Kidney (tissue), 13 donors: ENCODE measurements at regions not wholly inside any gene's neighbourhood (a gene's known extent, or its start where the extent isn't known, plus 50 kb on each side); places are given as distances from the start of the nearest gene placed in this dataset.
"Not testable (repeated sequence)": the region's sequence is repeated elsewhere in the genome, so short reads cannot be mapped to it uniquely, and the experiment has no call there.

Experiments
- DNase-seq, 5 donors: peaks; one replicate each; pipeline ENCODE4 v3.0.0-alpha.2; 2013 to 2020
- FAIRE-seq: peaks from 2 replicates; lab custom pipeline; 2012; peaks lifted over from hg19 to GRCh38; lab: Jason Lieb, UNC
- H3K27ac ChIP-seq, 2 donors: one replicate each; pipeline ENCODE4 v1.7.0; 2013; ENCODE audit warnings: low read depth in 2 of 2, low read length in 2 of 2, inconsistent platforms in 1 of 2
- H3K27me3 ChIP-seq: one replicate; pipeline ENCODE4 v1.7.1; 2013; ENCODE audit warnings: low read length, inconsistent platforms; ENCODE audit not compliant: control insufficient read depth, insufficient read depth
- H3K36me3 ChIP-seq, 3 donors: one replicate each; pipeline versions ENCODE4 v1.7.0 to v1.7.1; 2013; ENCODE audit warnings: low read length in 3 of 3, control low read depth in 1 of 3, inconsistent platforms in 1 of 3; ENCODE audit not compliant: insufficient read depth in 3 of 3, control insufficient read depth in 2 of 3
- H3K4me1 ChIP-seq, 3 donors: one replicate each; pipeline versions ENCODE4 v1.7.0 to v1.7.1; 2013; ENCODE audit warnings: low read length in 3 of 3, inconsistent platforms in 1 of 3, low read depth in 1 of 3; ENCODE audit not compliant: control insufficient read depth in 2 of 3, insufficient read depth in 2 of 3
- H3K4me3 ChIP-seq, 3 donors: one replicate each; pipeline versions ENCODE4 v1.7.0 to v1.8.1; 2013; ENCODE audit warnings: low read length in 3 of 3, control low read depth in 1 of 3, inconsistent platforms in 1 of 3
- H3K9ac ChIP-seq, 3 donors: one replicate each; pipeline versions ENCODE4 v1.7.0 to v1.7.1; 2013; ENCODE audit warnings: low read length in 3 of 3, control low read depth in 1 of 3, inconsistent platforms in 1 of 3
- H3K9me3 ChIP-seq, 3 donors: one replicate each; pipeline versions ENCODE4 v1.7.0 to v1.7.1; 2013; ENCODE audit warnings: low read length in 3 of 3, control low read depth in 1 of 3, inconsistent platforms in 1 of 3; ENCODE audit not compliant: control insufficient read depth in 2 of 3, insufficient read depth in 1 of 3
- intact Hi-C: fragments of 100-400 bp; cut with DNase I; formaldehyde crosslinking; loops from one replicate; pipeline ENCODE4 v1.11.1; 2022
- TF ChIP-seq, protein P1 (sequence below): IDR thresholded peaks from 3 replicates; pipeline ENCODE4 v1.5.1; 2012; ENCODE audit warnings: mild to moderate bottlenecking, moderate library complexity, borderline replicate concordance; ENCODE audit not compliant: insufficient read depth; ENCODE audit errors: extremely low read depth
- donor health status: control.
- donor health status: control.
- donor health status: control.
- donor health status: control.
- donor health status: control.
- donor health status: DM: yes; HTN: yes; CAD: no.
- donor health status: Normal renal cell carcinoma (clear cell type).

DNA sequence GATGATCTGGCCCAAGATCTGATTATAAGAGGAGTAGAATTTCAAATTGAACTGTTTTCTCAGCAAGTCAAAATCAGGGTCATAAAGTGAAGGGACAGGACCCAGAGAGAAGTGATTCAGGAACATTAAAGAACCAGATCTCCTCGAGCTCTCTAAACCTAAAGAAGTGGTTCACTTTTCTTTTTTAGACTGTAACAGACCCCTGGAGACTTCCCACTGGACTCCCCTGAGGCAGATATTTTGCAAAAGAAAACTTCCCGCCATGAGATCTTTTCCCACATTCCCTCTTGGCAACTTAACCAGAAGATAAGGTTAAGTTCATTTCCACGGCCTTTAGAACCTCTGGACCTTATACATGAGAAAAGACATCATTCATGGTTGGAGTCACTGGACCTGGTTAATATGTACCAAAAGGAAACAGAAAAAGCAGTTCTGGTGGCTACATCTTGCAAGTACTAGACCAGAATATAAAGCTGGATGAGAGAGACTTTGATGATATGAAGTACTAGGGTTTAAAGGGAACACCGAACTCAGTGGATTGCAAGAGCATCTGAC lies 1061.4 kb downstream of the MRPL39 start:
- DNase-seq (peak in 1 of 5 donors; percentile 7), FAIRE-seq (no peak)
- no peak overlapping the region for H3K9ac ChIP-seq
- no peaks in the 10 kb centered on the region for H3K36me3 ChIP-seq
- TF ChIP-seq, protein P1, sequence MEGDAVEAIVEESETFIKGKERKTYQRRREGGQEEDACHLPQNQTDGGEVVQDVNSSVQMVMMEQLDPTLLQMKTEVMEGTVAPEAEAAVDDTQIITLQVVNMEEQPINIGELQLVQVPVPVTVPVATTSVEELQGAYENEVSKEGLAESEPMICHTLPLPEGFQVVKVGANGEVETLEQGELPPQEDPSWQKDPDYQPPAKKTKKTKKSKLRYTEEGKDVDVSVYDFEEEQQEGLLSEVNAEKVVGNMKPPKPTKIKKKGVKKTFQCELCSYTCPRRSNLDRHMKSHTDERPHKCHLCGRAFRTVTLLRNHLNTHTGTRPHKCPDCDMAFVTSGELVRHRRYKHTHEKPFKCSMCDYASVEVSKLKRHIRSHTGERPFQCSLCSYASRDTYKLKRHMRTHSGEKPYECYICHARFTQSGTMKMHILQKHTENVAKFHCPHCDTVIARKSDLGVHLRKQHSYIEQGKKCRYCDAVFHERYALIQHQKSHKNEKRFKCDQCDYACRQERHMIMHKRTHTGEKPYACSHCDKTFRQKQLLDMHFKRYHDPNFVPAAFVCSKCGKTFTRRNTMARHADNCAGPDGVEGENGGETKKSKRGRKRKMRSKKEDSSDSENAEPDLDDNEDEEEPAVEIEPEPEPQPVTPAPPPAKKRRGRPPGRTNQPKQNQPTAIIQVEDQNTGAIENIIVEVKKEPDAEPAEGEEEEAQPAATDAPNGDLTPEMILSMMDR: no peak
- H3K4me1 ChIP-seq: no peaks in the 10 kb centered on the region
- H3K9me3 ChIP-seq: no peaks in the 10 kb centered on the region
- H3K4me3 ChIP-seq: no peak overlapping the region
- no peak overlapping the region for H3K27ac ChIP-seq
- H3K27me3 ChIP-seq: no peaks in the 10 kb centered on the region
- intact Hi-C loops: no loop called here

DNA sequence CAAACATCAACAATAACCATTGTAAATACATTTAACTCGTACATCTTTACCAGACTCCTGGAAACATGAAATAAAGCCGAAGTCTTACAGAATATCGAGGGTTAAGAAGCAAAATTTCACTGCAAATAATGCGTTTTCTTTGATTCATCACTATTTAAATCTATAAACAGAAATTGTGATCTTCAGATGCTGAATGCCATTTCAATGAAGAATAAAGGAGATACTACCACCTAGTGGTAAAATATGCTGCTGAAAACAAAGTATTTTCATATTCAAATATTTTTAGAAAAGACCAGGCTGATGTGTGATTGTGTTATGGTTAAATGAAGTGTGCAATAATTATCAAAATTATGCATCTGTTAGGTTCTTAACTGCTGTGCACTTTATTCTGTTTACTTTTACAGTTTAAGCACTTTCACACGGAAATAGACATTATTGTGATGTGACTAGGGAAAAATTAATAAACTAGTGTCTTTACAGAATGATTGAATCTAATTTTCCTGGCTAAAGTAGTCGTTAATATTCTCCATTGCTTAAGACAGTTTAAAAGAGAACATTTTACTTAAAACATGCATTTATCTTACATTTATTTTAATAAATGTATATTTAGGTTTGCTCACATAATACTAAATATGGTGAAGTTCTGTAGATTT lies 1093.1 kb downstream of the MRPL39 start:
- Histone ChIP-seq H3K27ac (no peak overlapping the region), H3K9me3 (no peaks in the 10 kb centered on the region), H3K9ac (no peak overlapping the region), H3K4me3 (no peak overlapping the region), H3K27me3 (no peaks in the 10 kb centered on the region), H3K36me3 (no peaks in the 10 kb centered on the region), H3K4me1 (no peaks in the 10 kb centered on the region)
- intact Hi-C loops: no loop called here
- FAIRE-seq (peak; percentile 15), DNase-seq (peak in 2 of 5 donors; percentile 5 to 10)
- TF ChIP-seq, protein P1: peak; percentile 40

DNA sequence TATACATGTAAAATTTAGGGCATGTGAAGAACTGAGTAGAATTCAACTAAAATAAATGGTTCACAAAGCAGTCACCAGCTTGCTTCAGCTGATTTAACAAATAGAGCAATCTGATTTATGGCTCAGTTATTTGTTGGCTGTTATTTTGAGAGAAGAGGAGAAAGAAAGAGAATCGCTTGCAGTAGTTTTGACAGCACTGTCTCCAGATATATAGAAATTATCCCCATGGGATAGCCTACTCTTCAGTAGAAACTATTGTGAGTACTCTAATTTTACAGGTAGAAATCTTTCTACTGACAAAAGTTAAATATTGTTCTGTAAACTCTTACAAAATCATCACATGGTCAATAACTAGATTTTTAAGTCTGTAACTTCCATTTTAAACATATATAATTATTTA lies 1098.2 kb downstream of the MRPL39 start:
- H3K4me3 ChIP-seq: no peak overlapping the region
- no peak overlapping the region for H3K27ac ChIP-seq
- H3K27me3 ChIP-seq: no peaks in the 10 kb centered on the region
- FAIRE-seq (no peak), DNase-seq (no peak)
- TF ChIP-seq, protein P1: no peak
- H3K9ac ChIP-seq: no peak overlapping the region
- no peaks in the 10 kb centered on the region for H3K9me3 ChIP-seq
- no peaks in the 10 kb centered on the region for H3K4me1 ChIP-seq
- intact Hi-C loops: no loop called here
- H3K36me3 ChIP-seq: no peaks in the 10 kb centered on the region

DNA sequence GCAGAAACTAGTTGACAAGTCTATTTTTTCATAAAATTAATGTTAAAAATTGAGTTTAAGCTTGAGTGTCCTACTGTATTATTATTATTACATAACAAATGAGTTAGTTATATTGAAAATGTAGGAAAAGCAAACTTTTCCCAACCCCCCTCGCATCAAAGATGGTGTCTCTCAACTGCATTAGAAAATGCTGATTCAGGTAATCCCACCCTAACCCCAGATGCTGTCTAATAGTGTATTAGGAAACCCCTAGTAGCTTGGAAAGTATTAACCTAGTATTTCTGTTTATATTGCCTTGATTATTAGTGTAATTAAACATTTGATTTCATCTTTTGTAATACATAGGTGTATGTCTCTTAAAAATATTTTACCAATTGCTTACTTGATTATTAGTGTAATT lies 1120.3 kb downstream of the MRPL39 start:
- H3K4me3 ChIP-seq: no peak overlapping the region
- H3K4me1 ChIP-seq: no peaks in the 10 kb centered on the region
- no peak overlapping the region for H3K9ac ChIP-seq
- no peaks in the 10 kb centered on the region for H3K36me3 ChIP-seq
- no peaks in the 10 kb centered on the region for H3K27me3 ChIP-seq
- H3K9me3 ChIP-seq: no peaks in the 10 kb centered on the region
- H3K27ac ChIP-seq: no peak overlapping the region
- TF ChIP-seq, protein P1: no peak
- no peak for DNase-seq
- intact Hi-C loops: no loop called here
- no peak for FAIRE-seq

DNA sequence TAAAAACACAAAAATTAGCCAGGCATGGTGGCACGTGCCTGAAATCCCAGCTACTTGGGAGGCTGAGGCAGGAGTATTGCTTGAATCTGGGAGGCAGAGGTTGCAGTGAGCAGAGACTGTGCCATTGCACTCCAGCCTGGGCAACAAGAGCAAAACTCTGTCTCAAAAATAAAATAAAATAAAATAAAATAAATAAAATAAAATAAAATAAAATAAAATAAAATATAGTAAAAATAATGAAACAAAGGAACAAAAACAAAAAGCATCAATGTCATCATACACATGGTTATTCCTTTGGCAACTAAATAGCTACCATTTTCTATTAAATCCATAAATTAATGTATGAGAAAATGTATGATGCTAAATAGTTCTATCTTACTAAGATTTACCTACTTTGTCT lies 1123.9 kb downstream of the MRPL39 start:
- H3K9ac ChIP-seq, intact Hi-C loops, H3K9me3 ChIP-seq, H3K27ac ChIP-seq, DNase-seq, H3K36me3 ChIP-seq, H3K4me1 ChIP-seq, H3K27me3 ChIP-seq, FAIRE-seq, H3K4me3 ChIP-seq: not testable (repeated sequence)
